ENCODE measurements at regions not wholly inside any gene's neighbourhood (a gene's known extent, or its start where the extent isn't known, plus 50 kb on each side); places are given as distances from the start of the nearest gene placed in this dataset.
"Not testable (repeated sequence)": the region's sequence is repeated elsewhere in the genome, so short reads cannot be mapped to it uniquely, and the experiment has no call there.

DNA sequence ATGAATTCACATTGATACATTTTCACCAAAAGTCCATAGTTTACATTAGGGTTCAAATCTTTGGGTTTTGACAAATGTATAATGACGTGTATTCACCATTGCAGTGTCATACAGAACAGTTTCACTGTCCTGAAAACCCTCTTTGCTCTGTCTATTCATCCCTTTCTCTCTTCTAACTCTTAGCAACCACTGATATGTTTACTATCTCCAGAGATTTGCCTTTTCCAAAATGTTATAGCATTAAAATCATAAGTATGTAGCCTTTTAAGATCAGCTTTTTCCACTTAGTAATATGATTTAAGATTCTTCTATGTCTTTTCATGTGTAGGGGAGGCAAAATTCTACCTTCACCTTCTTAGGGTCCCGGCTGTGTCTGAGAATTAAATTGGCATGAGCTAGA lies 203.8 kb downstream of the TPRG1 start:
- Histone ChIP-seq H3K79me2 (ENCODE audit: insufficient read depth, low read depth, low read length) (no peaks in the 10 kb centered on the region), H3K9me3 (ENCODE audit: low read length) (no peaks in the 10 kb centered on the region), H3K27ac (ENCODE audit: low read depth, low read length, poor library complexity, severe bottlenecking) (no peak overlapping the region), H3K4me1 (ENCODE audit: insufficient read depth, low read length, poor library complexity, severe bottlenecking) (no peaks in the 10 kb centered on the region), H3K4me2 (ENCODE audit: low read length) (no peak overlapping the region), H2AFZ (ENCODE audit: low read length) (no peak overlapping the region), H3K4me3 (ENCODE audit: low read depth, low read length, poor library complexity, severe bottlenecking) (no peak overlapping the region), H3K9me2 (ENCODE audit: insufficient read depth, low read length) (peaks cover 4% of the 10 kb centered on the region; the same call in 1 of the 2 replicates), H4K20me1 (ENCODE audit: insufficient read depth, low read length) (no peaks in the 10 kb centered on the region), H3K36me3 (ENCODE audit: insufficient read depth, low read length) (no peaks in the 10 kb centered on the region)
- ChIA-PET POLR2A (interaction anchor here (0.5 to 1.0 kb wide), 2 partner anchors 73 to 365 kb away, joined by 3 to 4 read pairs; no protein-coding TSS in a partner anchor), CTCF (ENCODE audit: unreplicated experiment) (no interaction called here)
- DNase-seq (ENCODE audit: low spot score), result no peak
- no TSS peak for BruUV-seq (replicated peaks)
- TF ChIP-seq EZH2phosphoT487 (IDR thresholded peaks at IDR 0.05; ENCODE audit: borderline replicate concordance, low read depth, low read length), result no peak
- TF ChIP-seq, protein P1, sequence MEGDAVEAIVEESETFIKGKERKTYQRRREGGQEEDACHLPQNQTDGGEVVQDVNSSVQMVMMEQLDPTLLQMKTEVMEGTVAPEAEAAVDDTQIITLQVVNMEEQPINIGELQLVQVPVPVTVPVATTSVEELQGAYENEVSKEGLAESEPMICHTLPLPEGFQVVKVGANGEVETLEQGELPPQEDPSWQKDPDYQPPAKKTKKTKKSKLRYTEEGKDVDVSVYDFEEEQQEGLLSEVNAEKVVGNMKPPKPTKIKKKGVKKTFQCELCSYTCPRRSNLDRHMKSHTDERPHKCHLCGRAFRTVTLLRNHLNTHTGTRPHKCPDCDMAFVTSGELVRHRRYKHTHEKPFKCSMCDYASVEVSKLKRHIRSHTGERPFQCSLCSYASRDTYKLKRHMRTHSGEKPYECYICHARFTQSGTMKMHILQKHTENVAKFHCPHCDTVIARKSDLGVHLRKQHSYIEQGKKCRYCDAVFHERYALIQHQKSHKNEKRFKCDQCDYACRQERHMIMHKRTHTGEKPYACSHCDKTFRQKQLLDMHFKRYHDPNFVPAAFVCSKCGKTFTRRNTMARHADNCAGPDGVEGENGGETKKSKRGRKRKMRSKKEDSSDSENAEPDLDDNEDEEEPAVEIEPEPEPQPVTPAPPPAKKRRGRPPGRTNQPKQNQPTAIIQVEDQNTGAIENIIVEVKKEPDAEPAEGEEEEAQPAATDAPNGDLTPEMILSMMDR (conservative IDR thresholded peaks at IDR 0.05; ENCODE audit: low read length), result no peak
- intact Hi-C loops (cut with micrococcal nuclease; ENCODE audit: unreplicated experiment), result no loop called here

DNA sequence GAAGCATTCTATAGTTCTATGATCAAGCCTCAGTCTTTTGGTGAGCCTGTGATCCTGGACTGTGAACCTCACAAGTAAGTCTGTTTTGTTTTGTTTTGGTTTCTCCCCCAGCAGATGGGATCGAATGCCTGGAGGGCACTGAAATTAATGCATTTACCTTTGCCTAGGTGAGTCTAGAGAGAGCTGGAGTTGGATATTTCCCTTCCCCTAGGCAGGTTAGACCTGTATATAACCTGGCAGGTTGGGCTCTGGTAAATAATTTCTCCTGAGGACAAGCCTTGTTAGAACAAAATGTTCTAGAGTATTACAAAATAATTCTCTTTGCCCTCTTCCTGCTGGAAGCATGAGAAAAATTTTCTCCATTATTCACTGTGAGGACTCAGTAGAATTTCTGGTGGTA lies 211.9 kb downstream of the TPRG1 start:
- POLR2A ChIA-PET, result no interaction called here

DNA sequence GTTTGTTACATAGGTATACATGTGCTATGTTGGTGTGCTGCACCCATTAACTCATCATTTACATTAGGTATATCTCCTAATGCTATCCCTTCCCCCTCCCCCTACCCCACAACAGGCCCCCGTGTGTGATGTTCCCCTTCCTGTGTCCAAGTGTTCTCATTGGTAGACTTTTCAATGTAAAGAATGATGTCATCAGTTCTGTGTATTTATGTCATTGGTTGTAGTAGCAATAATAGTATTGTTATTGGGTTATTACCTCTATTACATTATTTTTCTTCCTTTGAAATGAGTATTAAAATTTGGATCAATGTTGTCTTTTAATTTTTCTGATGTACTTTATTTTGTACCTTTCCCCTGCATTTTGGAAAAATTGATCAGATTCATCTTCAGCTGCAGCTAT lies 214.1 kb downstream of the TPRG1 start:
- H3K36me3 ChIP-seq (ENCODE audit: insufficient read depth, low read length); H3K79me2 ChIP-seq (ENCODE audit: insufficient read depth, low read depth, low read length); BruUV-seq (replicated peaks); H3K4me3 ChIP-seq (ENCODE audit: low read depth, low read length, poor library complexity, severe bottlenecking); H3K27ac ChIP-seq (ENCODE audit: low read depth, low read length, poor library complexity, severe bottlenecking); H4K20me1 ChIP-seq (ENCODE audit: insufficient read depth, low read length); H3K9me3 ChIP-seq (ENCODE audit: low read length); H3K4me2 ChIP-seq (ENCODE audit: low read length); H3K4me1 ChIP-seq (ENCODE audit: insufficient read depth, low read length, poor library complexity, severe bottlenecking); H2AFZ ChIP-seq (ENCODE audit: low read length); H3K9me2 ChIP-seq (ENCODE audit: insufficient read depth, low read length); DNase-seq (ENCODE audit: low spot score); CTCF ChIA-PET (ENCODE audit: unreplicated experiment): not testable (repeated sequence)
- POLR2A ChIA-PET, result interaction anchor here (0.7 kb wide), 1 partner anchor 22 kb away, joined by 4 read pairs; no protein-coding TSS in a partner anchor
- intact Hi-C loops (cut with micrococcal nuclease; ENCODE audit: unreplicated experiment), result loop anchor here (5.0 kb wide), 1 partner anchor 114 kb away; no protein-coding TSS in a partner anchor

More for the DNA sequence above, 211.9 kb downstream of the TPRG1 start:
- H3K4me3 ChIP-seq (ENCODE audit: low read depth, low read length, poor library complexity, severe bottlenecking), result no peak overlapping the region
- no peak for DNase-seq (ENCODE audit: low spot score)
- no peaks in the 10 kb centered on the region for H3K79me2 ChIP-seq (ENCODE audit: insufficient read depth, low read depth, low read length)
- intact Hi-C loops (cut with micrococcal nuclease; ENCODE audit: unreplicated experiment), result no loop called here
- no peaks in the 10 kb centered on the region for H3K9me3 ChIP-seq (ENCODE audit: low read length)
- H4K20me1 ChIP-seq (ENCODE audit: insufficient read depth, low read length), result no peaks in the 10 kb centered on the region
- H3K36me3 ChIP-seq (ENCODE audit: insufficient read depth, low read length), result no peaks in the 10 kb centered on the region
- peaks cover 4% of the 10 kb centered on the region; the same call in 1 of the 2 replicates for H3K9me2 ChIP-seq (ENCODE audit: insufficient read depth, low read length)
- CTCF ChIA-PET (ENCODE audit: unreplicated experiment), result no interaction called here
- no TSS peak for BruUV-seq (replicated peaks)
- no peak for TF ChIP-seq EZH2phosphoT487 (IDR thresholded peaks at IDR 0.05; ENCODE audit: borderline replicate concordance, low read depth, low read length)
- TF ChIP-seq, protein P1 (conservative IDR thresholded peaks at IDR 0.05; ENCODE audit: low read length), result no peak
- H2AFZ ChIP-seq (ENCODE audit: low read length), result no peak overlapping the region
- no peak overlapping the region for H3K27ac ChIP-seq (ENCODE audit: low read depth, low read length, poor library complexity, severe bottlenecking)
- H3K4me2 ChIP-seq (ENCODE audit: low read length), result no peak overlapping the region
- no peaks in the 10 kb centered on the region for H3K4me1 ChIP-seq (ENCODE audit: insufficient read depth, low read length, poor library complexity, severe bottlenecking)

Measured in OCI-LY7 (cell line).